ENCODE measurements at regions not wholly inside any gene's neighbourhood (a gene's known extent, or its start where the extent isn't known, plus 50 kb on each side); places are given as distances from the start of the nearest gene placed in this dataset.

DNA sequence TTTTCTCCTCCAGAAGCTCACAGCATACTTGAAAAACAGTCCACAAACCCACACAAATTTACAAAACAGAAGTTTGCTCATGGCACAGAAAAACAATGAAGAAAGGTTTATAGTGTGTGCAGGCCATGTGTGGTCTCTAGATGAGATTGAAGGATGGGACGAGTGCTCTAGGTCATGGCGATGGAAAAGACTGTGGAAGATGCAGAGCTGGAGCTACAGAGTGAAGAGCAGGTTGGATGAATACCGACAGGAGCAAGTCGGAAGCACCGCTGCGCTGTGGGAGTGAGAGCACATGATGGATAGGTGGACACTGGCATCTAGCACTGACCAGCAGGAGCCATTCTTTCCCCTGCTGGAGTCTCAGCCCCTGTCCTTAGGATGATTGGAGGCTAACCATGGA is 534.7 kb upstream of the RAB6C start:
- 75 to 87% (median 76%) methylated on average over 6 of the region's 6 CpGs for WGBS, 3 donors
- Histone ChIP-seq H3K9me3 (no peaks in the 10 kb centered on the region), H3K27ac (no peak overlapping the region), H3K4me3 (no peak overlapping the region), H3K27me3 (no peaks in the 10 kb centered on the region), H3K4me1 (ENCODE audit: insufficient read depth) (no peaks in the 10 kb centered on the region), H3K36me3 (no peaks in the 10 kb centered on the region)
- intact Hi-C loops (cut with DNase I): loop anchor here in 1 of 4 donors (10.0 kb wide), 1 partner anchor 510 kb away; no protein-coding TSS in a partner anchor
- no peak for DNase-seq
- TF ChIP-seq EP300 (IDR thresholded peaks at IDR 0.05) (no peak), POLR2A (IDR thresholded peaks at IDR 0.05) (no peak), CTCF (IDR thresholded peaks at IDR 0.05) (no peak)

DNA sequence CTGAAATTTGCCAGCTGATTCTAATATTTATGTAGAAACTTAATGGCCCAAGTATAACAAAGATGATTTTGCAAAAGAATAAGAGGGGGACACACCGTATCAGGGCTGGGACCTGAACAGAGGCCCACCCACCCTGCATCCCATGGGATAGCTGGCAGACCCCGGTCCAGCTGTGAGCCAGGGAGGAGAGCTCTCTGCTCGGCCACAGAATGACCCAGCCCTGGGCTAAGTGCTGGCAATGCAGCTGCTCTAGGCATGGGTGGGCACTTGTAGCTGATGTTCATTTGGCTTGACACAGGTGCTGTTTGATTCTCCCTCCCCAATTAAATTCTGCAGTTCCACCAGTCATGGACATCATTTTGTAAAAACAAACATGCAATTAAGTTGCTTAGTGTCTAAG is 522.8 kb upstream of the RAB6C start:
- H3K27me3 ChIP-seq: no peaks in the 10 kb centered on the region
- no peaks in the 10 kb centered on the region for H3K9me3 ChIP-seq
- H3K36me3 ChIP-seq: no peaks in the 10 kb centered on the region
- no peak for DNase-seq
- TF ChIP-seq CTCF (IDR thresholded peaks at IDR 0.05): no peak
- TF ChIP-seq POLR2A (IDR thresholded peaks at IDR 0.05): no peak
- no peak for TF ChIP-seq EP300 (IDR thresholded peaks at IDR 0.05)
- intact Hi-C loops (cut with DNase I): no loop called here
- WGBS, 3 donors: 19 to 27% (median 24%) methylated on average over 3 of the region's 3 CpGs
- no peak overlapping the region for H3K27ac ChIP-seq
- no peaks in the 10 kb centered on the region for H3K4me1 ChIP-seq (ENCODE audit: insufficient read depth)
- no peak overlapping the region for H3K4me3 ChIP-seq

DNA sequence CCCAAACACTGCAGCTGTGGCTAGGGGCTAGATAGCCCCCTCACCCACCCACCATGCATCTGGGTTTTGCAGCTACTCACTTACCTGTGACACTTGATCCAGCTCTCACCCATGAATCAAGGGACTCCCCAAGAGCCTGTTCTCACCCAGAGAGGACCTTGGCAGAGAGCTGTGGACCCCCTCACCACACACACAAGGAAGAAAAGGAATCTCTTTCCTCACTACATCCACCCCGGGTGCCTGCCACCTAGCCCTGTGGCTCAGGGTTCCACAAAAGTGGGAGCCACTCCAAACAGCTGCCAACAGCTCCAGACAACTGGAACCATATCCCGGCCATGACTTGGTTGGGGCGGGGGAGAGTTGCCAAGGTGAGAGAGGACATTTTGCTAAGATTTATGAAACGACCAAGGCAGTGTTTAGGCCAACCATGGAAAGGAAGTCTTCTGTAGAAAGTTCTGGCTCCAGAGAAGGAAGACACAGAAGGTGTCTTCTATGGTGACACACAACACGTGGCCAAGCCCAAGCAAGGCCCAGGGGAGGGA is 522.1 kb upstream of the RAB6C start:
- Histone ChIP-seq H3K27ac (no peak overlapping the region), H3K4me3 (no peak overlapping the region), H3K36me3 (no peaks in the 10 kb centered on the region), H3K4me1 (ENCODE audit: insufficient read depth) (no peaks in the 10 kb centered on the region), H3K9me3 (no peaks in the 10 kb centered on the region), H3K27me3 (no peaks in the 10 kb centered on the region)
- no peak for TF ChIP-seq POLR2A (IDR thresholded peaks at IDR 0.05)
- TF ChIP-seq EP300 (IDR thresholded peaks at IDR 0.05): no peak
- no peak for TF ChIP-seq CTCF (IDR thresholded peaks at IDR 0.05)
- DNase-seq: no peak
- intact Hi-C loops (cut with DNase I): no loop called here
- WGBS, 3 donors: 65 to 69% (median 67%) methylated on average over 5 of the region's 5 CpGs

- no peak for TF ChIP-seq EP300 (IDR thresholded peaks at IDR 0.05)
- no peaks in the 10 kb centered on the region for H3K27me3 ChIP-seq
- no peak overlapping the region for H3K4me3 ChIP-seq
- H3K36me3 ChIP-seq: no peaks in the 10 kb centered on the region
- no peaks in the 10 kb centered on the region for H3K4me1 ChIP-seq (ENCODE audit: insufficient read depth)
- intact Hi-C loops (cut with DNase I): no loop called here
- DNase-seq: no peak
- no peaks in the 10 kb centered on the region for H3K9me3 ChIP-seq
- no peak overlapping the region for H3K27ac ChIP-seq
- WGBS, 3 donors: 83 to 92% (median 84%) methylated on average over 7 of the region's 7 CpGs
Observed at GRCh38 chr2:129458006-129458405, 521.5 kb upstream of the RAB6C start.

DNA sequence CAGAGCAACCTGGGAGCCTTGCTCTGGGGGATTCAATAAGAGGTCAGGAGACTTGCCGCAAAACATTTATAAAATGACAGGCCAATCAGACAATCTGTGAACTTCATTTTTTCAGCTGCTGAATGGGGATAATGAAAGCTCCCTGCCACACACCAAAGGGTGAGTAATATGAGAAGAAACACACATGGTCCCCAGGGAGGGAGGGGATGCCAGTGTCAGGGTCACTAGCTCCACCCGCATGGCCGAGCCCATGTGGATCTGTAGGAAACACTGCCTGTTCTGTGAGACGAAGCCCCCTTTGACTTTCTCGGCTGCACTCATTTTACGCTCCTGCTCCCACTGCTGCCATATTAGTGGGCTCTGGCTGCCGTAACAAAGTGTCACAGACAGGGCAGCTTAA is 521.0 kb upstream of the RAB6C start:
- Histone ChIP-seq H3K4me1 (ENCODE audit: insufficient read depth) (no peaks in the 10 kb centered on the region), H3K36me3 (no peaks in the 10 kb centered on the region), H3K4me3 (no peak overlapping the region), H3K27ac (no peak overlapping the region), H3K9me3 (no peaks in the 10 kb centered on the region), H3K27me3 (no peaks in the 10 kb centered on the region)
- TF ChIP-seq CTCF (IDR thresholded peaks at IDR 0.05): no peak
- TF ChIP-seq EP300 (IDR thresholded peaks at IDR 0.05): no peak
- no peak for TF ChIP-seq POLR2A (IDR thresholded peaks at IDR 0.05)
- intact Hi-C loops (cut with DNase I): no loop called here
- DNase-seq: no peak
- WGBS, 3 donors: 73 to 81% (median 80%) methylated on average over 7 of the region's 7 CpGs

All from ovary (tissue), 7 donors.